Activated CD8-positive, alpha-beta T cell treated with anti-CD3 and anti-CD28 coated beads, Interleukin-2, amount 10 ng/mL, durations not matched to agents 7 days and 5 days (primary cell): ENCODE measurements at regions not wholly inside any gene's neighbourhood (a gene's known extent, or its start where the extent isn't known, plus 50 kb on each side); places are given as distances from the start of the nearest gene placed in this dataset.
"Not testable (repeated sequence)": the region's sequence is repeated elsewhere in the genome, so short reads cannot be mapped to it uniquely, and the experiment has no call there.

ENCODE experiments used
- ATAC-seq: fragments of 150-1000 bp; cut with Tn5 transposase; one replicate; pipeline ENCODE4 v1.10.0; 2021; ENCODE audit warnings: moderate library complexity
- CTCF ChIA-PET: fragments of 350-600 bp; sonication (Branson Sonifier 250); formaldehyde crosslinking; loops from one replicate; lab custom pipeline; 2021; ENCODE audit warnings: antibody characterized with exemption; lab: Charles Lee
- POLR2A ChIA-PET: fragments of 350-600 bp; sonication (Branson Sonifier 250); formaldehyde crosslinking; loops from one replicate; lab custom pipeline; 2021; ENCODE audit warnings: antibody characterized with exemption; lab: Charles Lee
- DNase-seq: peaks from one replicate; pipeline ENCODE4 v3.0.0-alpha.2; 2020
- H3K27ac Mint-ChIP-seq: one replicate; pipeline ENCODE4 v1.8.0; 2021; ENCODE audit warnings: mild to moderate bottlenecking, mixed read lengths
- H3K27me3 Mint-ChIP-seq: one replicate; pipeline ENCODE4 v1.8.0; 2021; ENCODE audit warnings: low read depth, mixed read lengths
- H3K36me3 Mint-ChIP-seq: one replicate; pipeline ENCODE4 v1.8.0; 2021; ENCODE audit warnings: low read depth, mixed read lengths
- H3K4me1 Mint-ChIP-seq: one replicate; pipeline ENCODE4 v1.8.0; 2021; ENCODE audit warnings: low read depth, mixed read lengths
- H3K4me3 Mint-ChIP-seq: one replicate; pipeline ENCODE4 v1.8.0; 2021; ENCODE audit warnings: mild to moderate bottlenecking, mixed read lengths
- H3K9me3 Mint-ChIP-seq: one replicate; pipeline ENCODE4 v1.8.0; 2022; ENCODE audit warnings: mixed read lengths; ENCODE audit not compliant: insufficient read depth

GRCh38 chr18:79587226-79587741 is 92.3 kb upstream of the CTDP1 start:
- Mint-ChIP-seq H3K27me3 (no peaks in the 10 kb centered on the region), H3K9me3 (no peaks in the 10 kb centered on the region), H3K4me1 (peaks cover 3% of the 10 kb centered on the region), H3K27ac (no peak overlapping the region), H3K4me3 (no peak overlapping the region), H3K36me3 (no peaks in the 10 kb centered on the region)
- POLR2A ChIA-PET = no interaction called here
- ATAC-seq (no peak), DNase-seq (no peak)
- CTCF ChIA-PET = no interaction called here

GRCh38 chr18:79587779-79588635 is 91.6 kb upstream of the CTDP1 start:
- Mint-ChIP-seq H3K27me3 (peaks cover 4% of the 10 kb centered on the region), H3K9me3 (peaks cover under 1% of the 10 kb centered on the region), H3K27ac (no peak overlapping the region), H3K4me1 (peaks cover 3% of the 10 kb centered on the region), H3K4me3 (no peak overlapping the region), H3K36me3 (no peaks in the 10 kb centered on the region)
- POLR2A ChIA-PET = no interaction called here
- ATAC-seq = no peak
- DNase-seq = no peak
- CTCF ChIA-PET = no interaction called here

- H3K27ac Mint-ChIP-seq = no peak overlapping the region
- peaks cover 8% of the 10 kb centered on the region for H3K9me3 Mint-ChIP-seq
- peaks cover 3% of the 10 kb centered on the region for H3K4me1 Mint-ChIP-seq
- no peaks in the 10 kb centered on the region for H3K36me3 Mint-ChIP-seq
- ATAC-seq (no peak), DNase-seq (no peak)
- H3K27me3 Mint-ChIP-seq = peaks cover 12% of the 10 kb centered on the region
- CTCF ChIA-PET = no interaction called here
- no peak overlapping the region for H3K4me3 Mint-ChIP-seq
- POLR2A ChIA-PET = no interaction called here
Observed at GRCh38 chr18:79588636-79589481, 90.7 kb upstream of the CTDP1 start.

- H3K27ac Mint-ChIP-seq = no peak overlapping the region
- ChIA-PET CTCF (no interaction called here), POLR2A (no interaction called here)
- ATAC-seq (no peak), DNase-seq (no peak)
- no peak overlapping the region for H3K4me3 Mint-ChIP-seq
- no peaks in the 10 kb centered on the region for H3K36me3 Mint-ChIP-seq
- no peaks in the 10 kb centered on the region for H3K4me1 Mint-ChIP-seq
- H3K27me3 Mint-ChIP-seq = peaks cover 18% of the 10 kb centered on the region
- peaks cover 8% of the 10 kb centered on the region for H3K9me3 Mint-ChIP-seq
Observed at GRCh38 chr18:79589601-79590091, 90.0 kb upstream of the CTDP1 start.

GRCh38 chr18:79590191-79591031 is 89.2 kb upstream of the CTDP1 start:
- ATAC-seq (no peak), DNase-seq (no peak)
- Mint-ChIP-seq H3K4me3 (no peak overlapping the region), H3K4me1 (no peaks in the 10 kb centered on the region), H3K36me3 (no peaks in the 10 kb centered on the region), H3K9me3 (peaks cover 8% of the 10 kb centered on the region), H3K27me3 (peaks cover 18% of the 10 kb centered on the region), H3K27ac (no peak overlapping the region)
- CTCF ChIA-PET = interaction anchor here (1.0 kb wide), 1 partner anchor 211 kb away, joined by 3 read pairs; no protein-coding TSS in a partner anchor
- POLR2A ChIA-PET = no interaction called here

- Mint-ChIP-seq H3K36me3 (no peaks in the 10 kb centered on the region), H3K27me3 (peaks cover 18% of the 10 kb centered on the region), H3K27ac (no peak overlapping the region), H3K4me3 (no peak overlapping the region), H3K4me1 (no peaks in the 10 kb centered on the region), H3K9me3 (peaks cover 8% of the 10 kb centered on the region)
- ChIA-PET CTCF (interaction anchor here (1.0 kb wide), 1 partner anchor 212 kb away, joined by 3 read pairs; no protein-coding TSS in a partner anchor), POLR2A (no interaction called here)
- ATAC-seq (no peak), DNase-seq (no peak)
Observed at GRCh38 chr18:79591032-79591308, 88.6 kb upstream of the CTDP1 start.

- CTCF ChIA-PET, H3K36me3 Mint-ChIP-seq: not testable (repeated sequence)
Observed at GRCh38 chr18:79592684-79593083, 86.9 kb upstream of the CTDP1 start.

GRCh38 chr18:79595876-79596374 is 83.7 kb upstream of the CTDP1 start:
- Mint-ChIP-seq H3K9me3 (peaks cover 8% of the 10 kb centered on the region), H3K27ac (no peak overlapping the region), H3K4me3 (no peak overlapping the region), H3K27me3 (peaks cover 18% of the 10 kb centered on the region), H3K36me3 (no peaks in the 10 kb centered on the region), H3K4me1 (no peaks in the 10 kb centered on the region)
- ChIA-PET POLR2A (no interaction called here), CTCF (no interaction called here)
- ATAC-seq (no peak), DNase-seq (no peak)

More at GRCh38 chr18:79592684-79593083, 86.9 kb upstream of the CTDP1 start:
- H3K4me1 Mint-ChIP-seq, H3K4me3 Mint-ChIP-seq, H3K27ac Mint-ChIP-seq, ATAC-seq, POLR2A ChIA-PET, H3K9me3 Mint-ChIP-seq, DNase-seq: not testable (repeated sequence)
- H3K27me3 Mint-ChIP-seq = peaks cover 18% of the 10 kb centered on the region

- no peaks in the 10 kb centered on the region for H3K4me1 Mint-ChIP-seq
- no peak overlapping the region for H3K4me3 Mint-ChIP-seq
- ChIA-PET CTCF (no interaction called here), POLR2A (no interaction called here)
- no peak overlapping the region for H3K27ac Mint-ChIP-seq
- ATAC-seq (no peak), DNase-seq (no peak)
- H3K36me3 Mint-ChIP-seq = no peaks in the 10 kb centered on the region
- peaks cover 8% of the 10 kb centered on the region for H3K9me3 Mint-ChIP-seq
- H3K27me3 Mint-ChIP-seq = peaks cover 18% of the 10 kb centered on the region
Observed at GRCh38 chr18:79596446-79597175, 83.0 kb upstream of the CTDP1 start.

GRCh38 chr18:79597176-79597830 is 82.3 kb upstream of the CTDP1 start:
- CTCF ChIA-PET = no interaction called here
- H3K9me3 Mint-ChIP-seq = peaks cover 8% of the 10 kb centered on the region

More at GRCh38 chr18:79597176-79597830, 82.3 kb upstream of the CTDP1 start:
- Mint-ChIP-seq H3K4me1 (no peaks in the 10 kb centered on the region), H3K36me3 (no peaks in the 10 kb centered on the region), H3K4me3 (no peak overlapping the region), H3K27ac (no peak overlapping the region), H3K27me3 (peaks cover 18% of the 10 kb centered on the region)
- ATAC-seq (no peak), DNase-seq (no peak)
- POLR2A ChIA-PET = no interaction called here
